NCI-H345 (cell line): ENCODE measurements at regions not wholly inside any gene's neighbourhood (a gene's known extent, or its start where the extent isn't known, plus 50 kb on each side); places are given as distances from the start of the nearest gene placed in this dataset.
"Not testable (repeated sequence)": the region's sequence is repeated elsewhere in the genome, so short reads cannot be mapped to it uniquely, and the experiment has no call there.

ENCODE experiments used
- DNase-seq: peaks from one replicate; lab custom pipeline; 2025; lab: John Stamatoyannopoulos, UW

DNA sequence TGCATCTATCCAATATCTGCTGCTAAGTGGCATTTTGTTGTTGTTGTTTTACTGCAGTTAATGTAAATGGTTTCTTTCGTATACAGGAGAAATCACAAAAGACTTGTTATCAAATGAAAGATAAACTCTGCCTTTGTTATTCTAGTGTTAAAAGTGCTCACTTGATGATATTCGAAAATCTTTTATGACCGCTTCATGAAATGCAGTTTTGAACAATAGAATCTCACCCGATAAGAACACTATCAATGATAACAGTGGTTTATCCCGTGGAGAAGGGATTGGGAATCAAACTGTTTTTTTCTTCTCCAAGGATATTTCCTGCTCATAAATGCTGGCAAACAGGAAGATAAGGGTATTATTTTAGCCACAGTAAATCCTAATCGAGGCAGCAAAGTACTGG, 1366.3 kb downstream of the OLFM4 start:
- DNase-seq = no peak

GRCh38 chr13:54402495-54402894, 1373.9 kb downstream of the OLFM4 start:
- DNase-seq = no peak

DNA sequence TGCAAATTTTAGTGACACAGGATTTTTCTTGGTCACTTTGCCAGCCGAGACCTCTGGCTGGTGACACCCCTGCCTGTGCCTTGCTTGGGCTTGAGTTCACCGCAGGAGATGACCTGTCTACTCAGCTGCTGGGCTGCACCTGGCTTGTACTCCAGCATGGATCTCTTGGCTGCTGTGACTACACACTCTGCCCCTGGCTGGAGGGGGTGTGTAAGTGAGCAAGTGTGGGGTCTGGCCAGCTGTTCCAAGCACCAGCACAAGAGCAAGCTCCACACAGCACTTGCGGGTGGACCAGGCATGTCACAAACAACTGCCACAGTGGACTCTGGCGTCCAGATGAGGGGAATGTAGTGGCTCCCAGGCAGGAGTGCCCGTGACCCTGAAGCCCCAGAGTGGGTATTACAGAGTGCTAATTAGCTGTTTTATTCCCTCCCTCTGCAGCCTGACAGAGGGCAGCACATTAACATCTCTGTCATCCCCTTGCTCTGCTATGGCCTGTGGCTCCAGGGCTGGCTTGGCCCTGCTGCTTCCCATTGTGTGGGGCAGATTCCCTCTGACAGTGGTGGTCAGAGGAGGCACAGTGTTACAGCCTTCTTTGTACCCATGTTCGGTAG, 1387.2 kb downstream of the OLFM4 start:
- DNase-seq = no peak

- DNase-seq = not testable (repeated sequence)
Observed at GRCh38 chr13:54422946-54423345, 1394.3 kb downstream of the OLFM4 start.

GRCh38 chr13:54424344-54424743, 1395.7 kb downstream of the OLFM4 start:
- DNase-seq = peak; percentile 6

GRCh38 chr13:54433493-54434206, 1405.0 kb downstream of the OLFM4 start:
- DNase-seq = peak; percentile 95

DNA sequence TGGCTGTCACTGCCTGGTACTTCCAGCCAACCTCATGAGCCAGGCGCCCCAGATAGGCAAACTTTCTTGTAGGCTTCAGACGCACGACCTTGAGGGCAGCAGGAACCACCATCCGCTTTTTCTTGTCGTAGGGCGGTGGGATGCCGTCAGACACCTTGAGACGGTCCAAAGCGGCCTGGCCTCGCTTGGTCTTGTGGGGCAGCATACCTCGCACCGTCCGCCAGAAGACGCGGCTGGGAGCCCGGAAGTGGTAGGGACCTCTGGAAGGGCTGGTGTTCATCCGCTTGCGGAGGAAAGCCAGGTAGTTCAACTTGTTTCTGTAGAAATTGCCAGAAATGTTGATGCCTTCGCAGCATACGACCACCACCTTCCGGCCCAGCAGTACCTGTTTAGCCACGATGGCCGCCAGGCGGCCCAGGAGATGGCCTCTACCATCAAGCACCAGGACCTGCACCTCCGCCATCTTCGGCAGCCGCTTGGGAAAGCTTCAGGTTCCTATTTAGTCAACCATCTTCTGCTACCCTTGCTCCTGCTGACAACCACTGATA, 1412.3 kb downstream of the OLFM4 start:
- DNase-seq = not testable (repeated sequence)

DNA sequence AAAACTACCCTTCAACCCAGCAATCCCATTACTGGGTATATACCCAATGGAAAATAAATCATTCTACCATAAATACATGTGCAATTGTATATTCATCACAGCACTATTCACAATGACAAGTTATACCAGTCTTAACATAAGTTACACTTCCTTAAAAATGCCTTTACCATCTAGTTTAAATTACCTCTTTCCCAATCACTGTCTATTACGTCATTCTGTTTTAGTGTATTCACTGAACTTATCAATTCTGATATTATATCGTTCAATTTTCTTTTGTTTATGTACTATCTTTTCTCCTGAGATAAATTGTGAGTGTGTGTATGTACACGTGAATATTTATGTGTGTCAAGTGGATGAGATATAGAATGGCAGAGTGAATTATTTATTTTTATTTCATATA, 1416.8 kb downstream of the OLFM4 start:
- no peak for DNase-seq

DNA sequence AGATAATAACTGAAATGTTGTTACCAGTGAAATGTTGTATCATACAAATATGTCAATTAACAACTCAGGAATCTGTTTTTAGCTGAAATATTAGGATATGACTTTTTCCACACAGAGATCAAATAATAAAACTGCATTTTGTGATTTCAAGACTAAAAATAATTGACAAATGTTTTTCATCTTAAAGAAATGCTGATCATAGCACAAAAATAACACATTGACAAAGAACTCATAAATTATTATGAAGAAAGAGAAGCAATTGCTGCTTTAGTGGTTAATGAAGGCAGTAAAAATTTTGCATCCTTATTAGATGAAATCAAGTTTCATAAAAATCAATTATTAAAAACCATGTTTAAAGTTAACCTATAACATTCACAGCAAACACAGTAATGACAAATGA, 1417.3 kb downstream of the OLFM4 start:
- no peak for DNase-seq

DNA sequence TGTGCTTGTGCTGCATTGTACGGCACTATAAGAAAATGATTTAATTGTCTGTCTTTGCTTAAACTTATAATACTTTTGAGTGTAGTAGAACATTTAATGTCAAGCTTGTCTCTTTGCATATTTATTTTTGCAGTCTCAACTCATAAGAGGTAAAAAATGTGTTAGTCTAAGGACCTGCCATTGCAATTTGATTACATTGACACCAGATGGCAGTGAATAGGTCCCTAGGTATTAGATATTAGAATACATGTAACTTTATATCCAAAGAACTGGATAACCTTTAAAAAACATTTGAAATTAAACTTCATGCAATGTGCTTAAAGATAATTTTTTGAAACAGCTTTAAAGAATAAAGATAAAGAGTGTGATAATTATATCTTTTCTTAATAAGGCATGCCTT, 1421.3 kb downstream of the OLFM4 start:
- DNase-seq = no peak

DNA sequence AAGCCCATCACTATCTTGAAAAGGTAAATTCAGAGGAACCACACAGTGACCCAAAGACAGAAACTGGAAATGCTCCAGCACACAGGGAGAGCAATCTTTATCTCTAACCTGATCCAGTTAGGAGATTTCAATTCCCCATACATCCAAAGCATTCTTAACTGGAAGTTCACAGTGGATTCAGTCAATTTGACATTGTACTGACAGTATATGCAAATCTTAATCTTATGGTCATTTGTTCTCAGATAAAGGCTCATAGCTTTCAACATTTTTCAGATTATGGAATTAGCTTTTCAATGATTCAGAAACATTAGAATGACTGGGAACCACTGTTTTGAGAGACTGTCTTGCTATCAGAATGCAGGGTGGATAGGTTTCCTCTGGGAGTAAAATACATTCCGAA, 1455.6 kb downstream of the OLFM4 start:
- no peak for DNase-seq

DNA sequence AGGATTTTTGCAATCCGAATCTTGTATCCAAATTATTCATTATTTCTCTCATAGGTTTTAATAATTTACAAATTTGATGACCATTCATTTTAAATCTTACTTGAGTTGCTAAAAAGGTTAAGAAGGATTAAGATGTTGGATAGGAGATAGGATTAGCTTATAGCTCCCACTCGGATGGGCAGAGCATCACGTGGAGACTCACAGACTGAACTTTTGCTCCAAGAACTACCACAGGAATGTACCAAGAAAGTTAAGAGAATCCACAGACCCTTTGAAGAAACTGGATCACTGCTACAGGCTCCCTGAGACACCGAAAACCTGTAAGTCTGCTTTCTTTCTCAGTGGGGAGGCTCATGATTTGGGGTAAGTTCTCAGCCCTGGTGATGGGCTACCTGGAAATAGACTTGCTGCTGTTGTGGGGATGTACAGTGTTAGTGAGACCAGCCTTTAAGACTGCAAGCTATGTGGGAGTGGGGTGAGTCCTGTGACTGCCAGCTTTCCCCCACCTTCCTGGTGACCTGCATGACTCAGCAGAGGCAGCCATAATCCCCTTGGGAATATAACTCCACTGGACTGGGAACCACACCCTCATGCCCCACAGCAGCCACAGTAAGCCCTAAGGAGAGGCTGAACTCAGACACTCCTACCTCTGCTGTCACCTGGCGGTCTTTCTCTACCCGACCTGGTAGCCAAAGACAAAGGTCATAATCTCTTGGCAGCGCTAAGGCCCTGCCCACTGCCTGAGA, 1458.0 kb downstream of the OLFM4 start:
- no peak for DNase-seq

- no peak for DNase-seq
Observed at GRCh38 chr13:54489359-54489758, 1460.7 kb downstream of the OLFM4 start.

DNA sequence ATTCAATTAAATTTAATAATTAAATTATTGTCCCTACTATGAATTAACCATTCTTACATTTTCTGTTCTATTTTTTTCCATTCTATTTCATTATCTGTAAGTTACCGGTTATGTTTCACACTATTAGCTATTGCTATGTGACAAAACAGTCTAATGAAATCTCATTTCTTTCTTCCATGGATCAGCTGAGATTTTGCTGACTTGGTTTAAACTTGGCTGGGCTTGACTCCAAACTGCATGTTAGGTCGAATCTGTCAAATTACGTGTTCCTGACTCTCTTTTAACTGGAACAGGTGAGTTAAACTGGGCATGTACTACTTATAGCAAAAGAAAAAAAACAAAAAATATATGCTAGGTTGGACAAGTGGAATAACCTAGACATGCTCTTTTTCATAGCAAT, 1464.4 kb downstream of the OLFM4 start:
- DNase-seq = no peak

- no peak for DNase-seq
Observed at GRCh38 chr13:54511366-54511765, 1482.8 kb downstream of the OLFM4 start.

GRCh38 chr13:54513254-54513653, 1484.6 kb downstream of the OLFM4 start:
- no peak for DNase-seq

DNA sequence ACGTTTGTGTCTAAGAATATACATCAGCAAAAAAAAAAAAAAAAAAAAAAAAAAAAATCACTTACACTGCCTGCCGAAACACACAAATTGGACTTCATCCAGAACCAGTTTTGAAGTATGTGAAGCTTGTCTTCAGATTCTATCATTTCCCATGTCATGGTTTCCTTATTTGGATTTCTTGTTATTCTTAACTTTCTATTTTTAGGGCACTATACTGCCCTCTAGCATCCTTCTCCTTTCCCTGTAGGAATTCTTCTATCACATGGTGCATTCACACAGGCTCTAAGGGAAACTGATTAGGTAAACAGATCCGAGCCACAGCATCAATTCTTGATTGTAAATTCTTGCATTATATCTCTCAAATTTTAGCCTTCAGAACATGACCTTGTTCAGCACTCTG, 1507.5 kb downstream of the OLFM4 start:
- no peak for DNase-seq

- DNase-seq = no peak
Observed at GRCh38 chr13:54563286-54563685, 1534.7 kb downstream of the OLFM4 start.

DNA sequence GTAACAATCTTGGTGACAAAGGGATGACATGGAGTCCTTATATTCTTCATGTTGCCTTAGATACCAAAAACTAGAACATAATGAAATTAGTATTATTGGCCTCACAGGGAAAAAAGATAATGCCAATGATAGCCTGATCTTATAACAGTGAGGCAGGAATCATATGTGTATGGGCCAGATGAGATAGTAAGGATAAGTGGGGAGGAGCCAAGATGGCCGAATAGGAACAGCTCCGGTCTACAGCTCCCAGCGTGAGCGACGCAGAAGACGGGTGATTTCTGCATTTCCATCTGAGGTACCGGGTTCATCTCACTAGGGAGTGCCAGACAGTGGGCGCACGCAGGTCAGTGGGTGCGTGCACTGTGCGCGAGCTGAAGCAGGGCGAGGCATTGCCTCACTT, 1543.4 kb downstream of the OLFM4 start:
- not testable (repeated sequence) for DNase-seq

- no peak for DNase-seq
Observed at GRCh38 chr13:54573186-54573585, 1544.6 kb downstream of the OLFM4 start.

GRCh38 chr13:54574791-54575190, 1546.2 kb downstream of the OLFM4 start:
- DNase-seq = no peak

GRCh38 chr13:54591540-54591939, 1562.9 kb downstream of the OLFM4 start:
- DNase-seq = no peak

- DNase-seq = no peak
Observed at GRCh38 chr13:54592201-54592600, 1563.6 kb downstream of the OLFM4 start.
